Neural cell (in vitro differentiated cells): ENCODE measurements at regions not wholly inside any gene's neighbourhood (a gene's known extent, or its start where the extent isn't known, plus 50 kb on each side); places are given as distances from the start of the nearest gene placed in this dataset.

Experiments
- H2AFZ ChIP-seq: fragments of 200-600, 300-800 bp; sonication (generic), shearing (Covaris generic); 2 replicates; pipeline ENCODE4 v1.6.0; 2014; ENCODE audit warnings: low read depth, mild to moderate bottlenecking, antibody characterized with exemption, low read length, moderate library complexity
- H3F3A ChIP-seq: fragments of 200-600 bp; shearing (Covaris generic); 2 replicates; pipeline ENCODE4 v1.6.1; 2016; ENCODE audit warnings: mild to moderate bottlenecking, moderate library complexity, mixed read lengths, antibody characterized with exemption, low read length; ENCODE audit not compliant: insufficient read depth, poor library complexity, severe bottlenecking
- H3K27ac ChIP-seq: fragments of 200-600, 300-800 bp; sonication (generic), shearing (Covaris generic); 2 replicates; pipeline ENCODE4 v1.5.1; 2014; ENCODE audit warnings: mild to moderate bottlenecking, low read length, moderate library complexity
- H3K27me3 ChIP-seq: fragments of 300-800, 200-600 bp; sonication (generic), shearing (Covaris generic); 2 replicates; pipeline ENCODE4 v1.6.0; 2014; ENCODE audit warnings: mild to moderate bottlenecking, low read depth, low read length, moderate library complexity; ENCODE audit not compliant: insufficient read depth
- H3K36me3 ChIP-seq: fragments of 300-800, 200-600 bp; sonication (generic), shearing (Covaris generic); 2 replicates; pipeline ENCODE4 v1.5.1; 2014; ENCODE audit warnings: mild to moderate bottlenecking, antibody characterized with exemption, low read length, moderate library complexity; ENCODE audit not compliant: insufficient read depth
- H3K4me2 ChIP-seq: fragments of 300-800, 200-600 bp; sonication (generic), shearing (Covaris generic); 2 replicates; pipeline ENCODE4 v1.6.0; 2014; ENCODE audit warnings: mild to moderate bottlenecking, low read length
- H3K4me3 ChIP-seq: fragments of 300-800, 200-600 bp; sonication (generic), shearing (Covaris generic); 2 replicates; pipeline ENCODE4 v1.5.1; 2014; ENCODE audit warnings: mild to moderate bottlenecking, low read length, moderate library complexity
- H3K79me2 ChIP-seq: fragments of 200-600 bp; shearing (Covaris generic); replicated peaks from 2 replicates; pipeline ENCODE4 v1.6.0; 2014; ENCODE audit warnings: mild to moderate bottlenecking, low read length, moderate library complexity; ENCODE audit not compliant: insufficient read depth
- H3K9ac ChIP-seq: fragments of 300-800, 200-600 bp; sonication (generic), shearing (Covaris generic); 2 replicates; pipeline ENCODE4 v1.6.1; 2016; ENCODE audit warnings: mild to moderate bottlenecking, low read length, mixed read lengths
- H3K9me2 ChIP-seq: fragments of 200-600 bp; shearing (Covaris generic); 2 replicates; pipeline ENCODE4 v1.6.1; 2016; ENCODE audit warnings: mild to moderate bottlenecking, low read length, mixed read lengths; ENCODE audit not compliant: insufficient read depth
- H3K9me3 ChIP-seq: fragments of 200-600, 300-800 bp; sonication (generic), shearing (Covaris generic); 2 replicates; pipeline ENCODE4 v1.6.1; 2016; ENCODE audit warnings: mild to moderate bottlenecking, mixed run types, low read length, moderate library complexity, mixed read lengths
- H4K20me1 ChIP-seq: fragments of 200-600 bp; shearing (Covaris generic); 2 replicates; pipeline ENCODE4 v1.6.1; 2016; ENCODE audit warnings: mild to moderate bottlenecking, mixed run types; ENCODE audit not compliant: insufficient read depth
- EP300 ChIP-seq: fragments of 450-650 bp; conservative IDR thresholded peaks from 2 replicates; pipeline ENCODE4 v1.6.1; 2014; ENCODE audit warnings: antibody characterized with exemption, mild to moderate bottlenecking, moderate library complexity; ENCODE audit not compliant: poor library complexity, severe bottlenecking
- EZH2 ChIP-seq: fragments of 200-600, 300-800 bp; shearing (Covaris generic), sonication (generic); IDR thresholded peaks from 2 replicates; pipeline ENCODE4 v1.6.1; 2014; ENCODE audit warnings: antibody characterized with exemption, low read length, borderline replicate concordance, mild to moderate bottlenecking; ENCODE audit not compliant: insufficient read depth, poor library complexity, severe bottlenecking
- MXI1 ChIP-seq: fragments of 450-650 bp; conservative IDR thresholded peaks from 2 replicates; pipeline ENCODE4 v1.6.1; 2014; ENCODE audit warnings: antibody characterized with exemption, mild to moderate bottlenecking; ENCODE audit not compliant: poor library complexity, severe bottlenecking
- POLR2AphosphoS5 ChIP-seq: IDR thresholded peaks from 2 replicates; pipeline ENCODE4 v1.6.1; 2012
- RAD21 ChIP-seq: fragments of 450-650 bp; conservative IDR thresholded peaks from 2 replicates; pipeline ENCODE4 v1.6.1; 2014; ENCODE audit warnings: antibody characterized with exemption, mild to moderate bottlenecking, moderate library complexity
- SMC3 ChIP-seq: fragments of 450-650 bp; conservative IDR thresholded peaks from 2 replicates; pipeline ENCODE4 v1.6.1; 2014; ENCODE audit warnings: antibody characterized with exemption, mild to moderate bottlenecking, moderate library complexity; ENCODE audit not compliant: poor library complexity
- TAF1 ChIP-seq: IDR thresholded peaks from 2 replicates; pipeline ENCODE4 v1.6.1; 2012; ENCODE audit warnings: low read depth
- TF ChIP-seq, protein P1 (sequence below): IDR thresholded peaks from 2 replicates; pipeline ENCODE4 v1.6.1; 2012; ENCODE audit warnings: borderline replicate concordance
- TF ChIP-seq, protein P2 (sequence below): fragments of 450-650 bp; IDR thresholded peaks from 2 replicates; pipeline ENCODE4 v1.5.1; 2014; ENCODE audit warnings: antibody characterized with exemption, mild to moderate bottlenecking, moderate library complexity; ENCODE audit not compliant: poor library complexity, severe bottlenecking

DNA sequence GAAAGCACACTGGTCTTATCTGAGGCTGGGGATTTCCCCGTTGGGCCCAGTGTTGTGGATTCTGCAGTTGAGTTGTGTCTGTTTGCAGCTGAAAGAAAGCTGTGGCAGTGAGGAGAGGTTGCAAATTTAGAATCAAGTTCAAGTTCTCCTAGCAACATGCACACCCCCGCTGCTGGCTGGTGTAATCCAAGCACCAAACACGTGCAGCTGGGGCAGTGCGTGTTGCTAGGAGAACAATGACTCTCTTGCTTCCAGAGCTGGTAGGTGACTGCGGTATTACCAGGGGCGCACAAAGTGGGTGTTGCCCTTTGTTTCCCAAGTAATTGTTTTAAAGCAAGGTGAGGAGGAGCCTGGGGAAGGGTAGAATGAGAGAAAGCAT lies 91.5 kb downstream of the IER5 start:
- Histone ChIP-seq H4K20me1 (no peaks in the 10 kb centered on the region), H3K27me3 (no peaks in the 10 kb centered on the region), H3F3A (no peaks in the 10 kb centered on the region), H3K9me2 (no peaks in the 10 kb centered on the region), H2AFZ (peak overlapping the region; percentile 66), H3K4me2 (peak overlapping the region; percentile 72), H3K9me3 (no peaks in the 10 kb centered on the region), H3K4me3 (peak overlapping the region; percentile 51), H3K79me2 (no peaks in the 10 kb centered on the region), H3K9ac (peak overlapping the region; percentile 72), H3K27ac (peak overlapping the region; percentile 96), H3K36me3 (no peaks in the 10 kb centered on the region)
- TF ChIP-seq RAD21 (peak; percentile 28), SMC3 (peak; percentile 51), EZH2 (no peak), POLR2AphosphoS5 (peak; percentile 87), TAF1 (no peak), EP300 (peak; percentile 86), MXI1 (peak; percentile 94)
- TF ChIP-seq, protein P1, sequence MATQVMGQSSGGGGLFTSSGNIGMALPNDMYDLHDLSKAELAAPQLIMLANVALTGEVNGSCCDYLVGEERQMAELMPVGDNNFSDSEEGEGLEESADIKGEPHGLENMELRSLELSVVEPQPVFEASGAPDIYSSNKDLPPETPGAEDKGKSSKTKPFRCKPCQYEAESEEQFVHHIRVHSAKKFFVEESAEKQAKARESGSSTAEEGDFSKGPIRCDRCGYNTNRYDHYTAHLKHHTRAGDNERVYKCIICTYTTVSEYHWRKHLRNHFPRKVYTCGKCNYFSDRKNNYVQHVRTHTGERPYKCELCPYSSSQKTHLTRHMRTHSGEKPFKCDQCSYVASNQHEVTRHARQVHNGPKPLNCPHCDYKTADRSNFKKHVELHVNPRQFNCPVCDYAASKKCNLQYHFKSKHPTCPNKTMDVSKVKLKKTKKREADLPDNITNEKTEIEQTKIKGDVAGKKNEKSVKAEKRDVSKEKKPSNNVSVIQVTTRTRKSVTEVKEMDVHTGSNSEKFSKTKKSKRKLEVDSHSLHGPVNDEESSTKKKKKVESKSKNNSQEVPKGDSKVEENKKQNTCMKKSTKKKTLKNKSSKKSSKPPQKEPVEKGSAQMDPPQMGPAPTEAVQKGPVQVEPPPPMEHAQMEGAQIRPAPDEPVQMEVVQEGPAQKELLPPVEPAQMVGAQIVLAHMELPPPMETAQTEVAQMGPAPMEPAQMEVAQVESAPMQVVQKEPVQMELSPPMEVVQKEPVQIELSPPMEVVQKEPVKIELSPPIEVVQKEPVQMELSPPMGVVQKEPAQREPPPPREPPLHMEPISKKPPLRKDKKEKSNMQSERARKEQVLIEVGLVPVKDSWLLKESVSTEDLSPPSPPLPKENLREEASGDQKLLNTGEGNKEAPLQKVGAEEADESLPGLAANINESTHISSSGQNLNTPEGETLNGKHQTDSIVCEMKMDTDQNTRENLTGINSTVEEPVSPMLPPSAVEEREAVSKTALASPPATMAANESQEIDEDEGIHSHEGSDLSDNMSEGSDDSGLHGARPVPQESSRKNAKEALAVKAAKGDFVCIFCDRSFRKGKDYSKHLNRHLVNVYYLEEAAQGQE, result peak; percentile 77
- TF ChIP-seq, protein P2, sequence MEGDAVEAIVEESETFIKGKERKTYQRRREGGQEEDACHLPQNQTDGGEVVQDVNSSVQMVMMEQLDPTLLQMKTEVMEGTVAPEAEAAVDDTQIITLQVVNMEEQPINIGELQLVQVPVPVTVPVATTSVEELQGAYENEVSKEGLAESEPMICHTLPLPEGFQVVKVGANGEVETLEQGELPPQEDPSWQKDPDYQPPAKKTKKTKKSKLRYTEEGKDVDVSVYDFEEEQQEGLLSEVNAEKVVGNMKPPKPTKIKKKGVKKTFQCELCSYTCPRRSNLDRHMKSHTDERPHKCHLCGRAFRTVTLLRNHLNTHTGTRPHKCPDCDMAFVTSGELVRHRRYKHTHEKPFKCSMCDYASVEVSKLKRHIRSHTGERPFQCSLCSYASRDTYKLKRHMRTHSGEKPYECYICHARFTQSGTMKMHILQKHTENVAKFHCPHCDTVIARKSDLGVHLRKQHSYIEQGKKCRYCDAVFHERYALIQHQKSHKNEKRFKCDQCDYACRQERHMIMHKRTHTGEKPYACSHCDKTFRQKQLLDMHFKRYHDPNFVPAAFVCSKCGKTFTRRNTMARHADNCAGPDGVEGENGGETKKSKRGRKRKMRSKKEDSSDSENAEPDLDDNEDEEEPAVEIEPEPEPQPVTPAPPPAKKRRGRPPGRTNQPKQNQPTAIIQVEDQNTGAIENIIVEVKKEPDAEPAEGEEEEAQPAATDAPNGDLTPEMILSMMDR, result no peak

DNA sequence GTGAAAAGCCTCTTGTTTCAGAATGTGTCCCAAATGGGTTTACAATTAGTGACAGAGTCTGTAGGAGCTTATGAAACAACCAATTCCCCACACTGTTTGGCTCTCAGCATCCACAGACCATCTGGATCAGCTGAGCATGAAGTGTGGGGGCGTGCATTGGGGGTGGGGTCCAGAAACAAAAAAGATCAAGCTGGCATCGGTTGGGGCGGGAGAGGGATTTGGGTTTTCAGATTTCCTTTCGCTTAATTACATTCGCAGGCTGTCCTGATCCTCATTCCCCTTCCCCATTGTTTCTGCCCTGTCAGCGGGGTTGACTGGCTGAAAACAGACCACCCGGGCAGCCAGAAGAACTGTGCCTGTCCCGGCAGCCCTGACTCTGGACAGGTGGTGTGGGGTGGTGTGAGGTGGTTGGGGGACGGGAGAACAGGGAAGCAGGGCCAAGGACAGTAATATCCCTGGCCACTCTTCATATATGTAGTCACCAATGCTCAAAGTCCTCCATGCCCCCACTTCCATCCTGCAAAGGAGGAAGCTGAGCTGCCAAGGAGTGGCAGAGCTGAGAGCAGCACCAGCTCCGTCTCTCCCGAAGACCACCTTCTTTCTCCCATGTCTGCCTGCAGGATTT lies 92.0 kb downstream of the IER5 start:
- Histone ChIP-seq H3K27me3 (no peaks in the 10 kb centered on the region), H2AFZ (peak overlapping the region; percentile 66), H3K4me3 (peak overlapping the region; percentile 51), H3K9me3 (no peaks in the 10 kb centered on the region), H3F3A (no peaks in the 10 kb centered on the region), H3K4me2 (peak overlapping the region; percentile 49), H3K9ac (peak overlapping the region; percentile 72), H4K20me1 (no peaks in the 10 kb centered on the region), H3K79me2 (no peaks in the 10 kb centered on the region), H3K9me2 (no peaks in the 10 kb centered on the region), H3K36me3 (no peaks in the 10 kb centered on the region), H3K27ac (peak overlapping the region; percentile 96)
- TF ChIP-seq, protein P2, result no peak
- no peak for TF ChIP-seq EZH2
- TF ChIP-seq POLR2AphosphoS5, result no peak
- TF ChIP-seq, protein P1, result no peak
- TF ChIP-seq MXI1, result no peak
- no peak for TF ChIP-seq SMC3
- no peak for TF ChIP-seq TAF1
- TF ChIP-seq RAD21, result no peak
- no peak for TF ChIP-seq EP300
